GM18498 (cell line): ENCODE measurements at regions not wholly inside any gene's neighbourhood (a gene's known extent, or its start where the extent isn't known, plus 50 kb on each side); places are given as distances from the start of the nearest gene placed in this dataset.

Experiments
- ATAC-seq: cut with Tn5 transposase; IDR thresholded peaks from one replicate; pipeline ENCODE4 v1.9.1; 2021; ENCODE audit warnings: mild to moderate bottlenecking, moderate library complexity; ENCODE audit not compliant: unreplicated experiment

DNA sequence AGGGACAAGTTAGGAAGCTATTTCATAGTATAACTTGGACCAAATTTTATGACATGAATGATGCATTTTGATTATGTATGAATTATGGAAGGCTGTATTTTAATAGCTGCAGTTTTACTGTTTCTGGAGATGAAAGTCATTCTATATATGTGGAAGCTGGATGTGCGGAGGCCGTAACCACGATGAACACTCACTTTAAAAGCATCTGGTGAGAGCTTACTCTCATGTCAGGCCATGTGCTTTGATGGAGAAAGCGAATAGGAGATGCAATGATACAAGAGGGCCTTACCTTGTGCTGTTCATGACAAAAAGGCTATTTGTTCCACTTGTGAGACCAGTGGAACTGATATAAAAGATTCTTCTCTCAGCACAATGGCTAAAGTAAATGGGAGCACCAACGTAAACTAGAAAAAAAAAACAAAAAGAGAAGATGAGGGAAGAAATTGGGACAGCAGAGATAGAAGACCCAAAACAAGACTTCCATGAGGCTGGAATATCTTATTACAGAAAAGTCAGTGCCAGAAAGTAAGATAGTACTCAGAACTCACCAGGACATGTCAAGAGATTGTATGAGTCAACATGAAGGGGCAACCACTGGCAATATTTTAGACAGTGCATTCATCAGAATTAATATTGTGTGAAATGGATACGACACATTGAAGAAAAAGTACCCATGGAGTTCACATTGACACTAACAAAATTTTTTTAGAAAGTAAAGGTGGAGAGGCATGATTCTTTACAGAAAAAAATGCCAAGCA is 63.3 kb upstream of the GAB1 start:
- no peak for ATAC-seq

- ATAC-seq = no peak
Observed at GRCh38 chr4:143280861-143281260, 55.8 kb upstream of the GAB1 start.

DNA sequence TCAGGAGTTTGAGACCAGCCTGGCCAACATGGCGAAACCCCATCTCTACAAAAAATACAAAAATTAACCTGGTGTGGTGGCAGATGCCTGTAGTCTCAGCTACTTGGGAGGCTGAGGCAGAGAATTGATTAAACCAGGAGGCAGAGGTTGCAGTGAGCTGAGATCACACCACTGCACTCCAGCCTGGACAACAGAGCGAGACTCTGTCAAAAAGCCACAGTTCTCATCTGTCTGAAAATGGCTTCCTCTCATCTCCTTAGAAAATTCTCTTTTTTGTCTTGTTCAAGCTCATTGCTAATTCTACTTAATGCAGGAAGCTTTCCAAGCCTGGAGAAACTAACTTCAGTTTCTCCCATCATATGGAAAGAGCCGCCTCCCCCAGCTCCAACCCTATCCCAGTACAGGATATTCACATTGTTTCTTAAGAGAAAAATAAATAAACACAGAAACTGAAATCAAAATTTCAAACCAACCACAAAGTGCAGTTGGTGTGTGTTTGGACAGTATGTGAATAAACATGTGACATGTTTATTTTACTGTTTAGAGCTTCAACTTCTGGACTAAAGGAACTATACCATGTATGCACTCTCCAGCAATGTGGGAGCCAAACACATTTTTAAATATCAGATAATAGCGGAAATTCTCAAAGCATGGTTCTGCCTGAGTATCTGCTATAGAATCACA is 55.0 kb upstream of the GAB1 start:
- ATAC-seq = peak; percentile 95

- no peak for ATAC-seq
Observed at GRCh38 chr4:143282211-143282707, 54.4 kb upstream of the GAB1 start.

GRCh38 chr4:143285696-143286437 is 50.8 kb upstream of the GAB1 start:
- ATAC-seq = no peak

GRCh38 chr4:143286701-143287571 is 49.7 kb upstream of the GAB1 start:
- ATAC-seq = no peak
